Hepatocyte (in vitro differentiated cells): ENCODE measurements at regions not wholly inside any gene's neighbourhood (a gene's known extent, or its start where the extent isn't known, plus 50 kb on each side); places are given as distances from the start of the nearest gene placed in this dataset.

Experiments used
- CTCF ChIP-seq: fragments of 200-600 bp; sonication (generic); IDR thresholded peaks from 2 replicates; pipeline ENCODE4 v1.5.1; 2016; ENCODE audit warnings: antibody characterized with exemption, mild to moderate bottlenecking; ENCODE audit not compliant: poor library complexity
- EZH2 ChIP-seq: fragments of 200-600 bp; sonication (generic); IDR thresholded peaks from 2 replicates; pipeline ENCODE4 v1.6.1; 2016; ENCODE audit warnings: antibody characterized with exemption, mild to moderate bottlenecking, borderline replicate concordance
- EZH2phosphoT487 ChIP-seq: fragments of 200-600 bp; sonication (generic); IDR thresholded peaks from one replicate; pipeline ENCODE4 v1.6.1; 2018; ENCODE audit warnings: antibody characterized with exemption, mild to moderate bottlenecking, low read depth, moderate library complexity; ENCODE audit not compliant: unreplicated experiment, severe bottlenecking

DNA sequence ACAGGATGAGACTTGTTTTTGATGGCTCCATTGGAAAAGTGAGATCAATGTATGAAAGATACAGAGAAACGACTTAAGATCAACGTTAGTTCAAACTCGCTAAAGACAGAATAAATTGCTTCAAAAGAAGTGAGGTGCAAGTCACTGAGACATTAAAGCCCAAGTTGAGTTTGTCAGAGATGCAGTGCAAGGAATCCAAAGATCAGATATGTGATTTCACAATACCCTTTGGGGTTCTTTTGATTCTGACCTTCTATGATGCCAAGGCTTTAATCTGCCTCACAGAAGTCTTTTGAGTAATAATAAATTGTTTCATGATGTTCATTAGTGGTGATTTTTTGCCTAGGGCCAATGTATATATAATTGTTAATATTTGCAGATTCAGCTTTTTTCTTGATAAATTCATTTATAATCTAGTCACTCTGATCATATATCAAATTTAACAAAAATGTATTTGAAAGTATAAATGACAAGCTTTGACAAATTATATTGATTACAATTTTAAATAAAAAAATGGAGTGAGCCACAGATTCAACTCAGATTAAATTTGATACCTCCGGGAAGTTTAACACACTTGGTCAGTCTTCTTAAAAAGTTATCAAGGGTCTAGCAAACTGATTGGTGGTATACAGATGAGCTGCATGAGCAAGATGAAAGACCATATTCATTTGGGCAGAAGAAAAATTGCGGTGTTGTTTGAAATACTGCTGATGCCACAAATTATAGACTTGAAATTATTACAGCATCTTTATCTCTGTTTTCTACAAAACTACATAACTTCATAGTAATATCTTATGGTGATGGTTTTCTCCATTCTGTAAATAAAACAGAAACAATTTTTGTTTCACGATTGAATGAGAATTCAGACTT is 144.8 kb upstream of the FAR2 start:
- TF ChIP-seq EZH2 (no peak), CTCF (no peak), EZH2phosphoT487 (no peak)
